GM23338 (cell line): ENCODE measurements at regions not wholly inside any gene's neighbourhood (a gene's known extent, or its start where the extent isn't known, plus 50 kb on each side); places are given as distances from the start of the nearest gene placed in this dataset.

Experiments used
- CTCF ChIP-seq, 2 experiments: fragments of 200-600 bp in 1 of 2; sonication (generic) in 1 of 2; conservative IDR thresholded peaks; 2 replicates each; pipeline versions ENCODE4 v1.5.1 to v1.6.1; 2016 to 2017; ENCODE audit warnings: antibody characterized with exemption in 2 of 2, low read depth in 2 of 2, mild to moderate bottlenecking in 2 of 2, moderate library complexity in 1 of 2
- EZH2 ChIP-seq: fragments of 200-600 bp; sonication (generic); IDR thresholded peaks from one replicate; pipeline ENCODE4 v1.8.0; 2017; ENCODE audit warnings: antibody characterized with exemption, mild to moderate bottlenecking, low read depth; ENCODE audit not compliant: unreplicated experiment
- EZH2phosphoT487 ChIP-seq: fragments of 200-600 bp; sonication (generic); IDR thresholded peaks from one replicate; pipeline ENCODE4 v1.8.1; 2018; ENCODE audit warnings: antibody characterized with exemption; ENCODE audit not compliant: unreplicated experiment
- JUNB ChIP-seq: IDR thresholded peaks from one replicate; pipeline ENCODE4 v1.6.1; 2016; ENCODE audit warnings: antibody characterized with exemption; ENCODE audit not compliant: unreplicated experiment
- POLR2AphosphoS5 ChIP-seq: IDR thresholded peaks from 2 replicates; pipeline ENCODE4 v1.6.1; 2016; ENCODE audit warnings: antibody characterized with exemption, low read depth

- TF ChIP-seq CTCF (conservative IDR thresholded peaks at IDR 0.05; ENCODE audit: low read depth in 2 of 2) = peak; percentile 78 to 91
- TF ChIP-seq EZH2 = no peak
- TF ChIP-seq POLR2AphosphoS5 = no peak
- TF ChIP-seq JUNB = no peak
- TF ChIP-seq EZH2phosphoT487 = no peak
These were observed 141.8 kb downstream of the VRK1 start for GRCh38 chr14:96938946-96939345.
